ENCODE measurements at regions not wholly inside any gene's neighbourhood (a gene's known extent, or its start where the extent isn't known, plus 50 kb on each side); places are given as distances from the start of the nearest gene placed in this dataset.
A peak's percentile ranks its signal among the peaks of the same experiment; 100 is the strongest.

- H3K27me3 ChIP-seq (ENCODE audit: control insufficient read depth in 2 of 2, insufficient read depth in 2 of 2, low read length in 2 of 2) = peaks cover 37 to 47% of the 10 kb centered on the region in 2 donors
- H3K4me3 Mint-ChIP-seq = peak overlapping the region in 1 of 2 donors; percentile 71
- H2AFZ ChIP-seq (ENCODE audit: insufficient read depth, low read depth, low read length, poor library complexity, severe bottlenecking) = no peak overlapping the region
- H3K4me2 ChIP-seq (replicated peaks; ENCODE audit: extremely low read depth, low read length, poor library complexity, severe bottlenecking) = no peak overlapping the region
- 98% methylated on average over 5 of the region's 6 CpGs for WGBS (ENCODE audit: insufficient coverage)
- H3K27ac ChIP-seq (ENCODE audit: low read depth in 1 of 2, low read length in 2 of 2) = no peak overlapping the region
- H3K36me3 ChIP-seq (replicated peaks in 1 of 2; ENCODE audit: control insufficient read depth in 1 of 2, insufficient read depth in 2 of 2, low read length in 2 of 2) = no peaks in the 10 kb centered on the region
- DNase-seq = no peak
- H3K4me3 ChIP-seq (replicated peaks in 1 of 3; ENCODE audit: low read depth in 2 of 3, low read length in 3 of 3) = no peak overlapping the region
- no peaks in the 10 kb centered on the region for H3K79me2 ChIP-seq (ENCODE audit: insufficient read depth, low read length)
- no peak overlapping the region for H3K9ac ChIP-seq (ENCODE audit: insufficient read depth, low read length, poor library complexity, severe bottlenecking)
- TF ChIP-seq CTCF (IDR thresholded peaks at IDR 0.05) = no peak
- intact Hi-C loops (cut with micrococcal nuclease) = no loop called here
- H3K9me3 ChIP-seq (replicated peaks in 1 of 2; ENCODE audit: control insufficient read depth in 1 of 2, insufficient read depth in 1 of 2, low read length in 2 of 2) = no peaks in the 10 kb centered on the region
- H3K27me3 Mint-ChIP-seq (ENCODE audit: low read depth in 3 of 3) = peaks cover 34 to 48% (median 42%) of the 10 kb centered on the region in 3 donors
- no peaks in the 10 kb centered on the region for H4K20me1 ChIP-seq (ENCODE audit: insufficient read depth, low read length)
- peaks cover 0 to 1% of the 10 kb centered on the region in 2 donors for H3K36me3 Mint-ChIP-seq
- H3K4me1 Mint-ChIP-seq = peaks cover 2% of the 10 kb centered on the region
- no peak overlapping the region for H3K27ac Mint-ChIP-seq
- H3K9me3 Mint-ChIP-seq = peaks cover 0 to 9% (median 0%) of the 10 kb centered on the region in 7 donors
- no peaks in the 10 kb centered on the region for H3K4me1 ChIP-seq (ENCODE audit: control insufficient read depth in 1 of 2, insufficient read depth in 2 of 2, low read length in 2 of 2)
Measured at GRCh38 chr14:101460521-101460920, 100.8 kb upstream of the DIO3 start.

GRCh38 chr14:101460986-101461750 is 100.1 kb upstream of the DIO3 start:
- H3K4me1 ChIP-seq (ENCODE audit: control insufficient read depth in 1 of 2, insufficient read depth in 2 of 2, low read length in 2 of 2) = no peaks in the 10 kb centered on the region
- H3K9ac ChIP-seq (ENCODE audit: insufficient read depth, low read length, poor library complexity, severe bottlenecking) = no peak overlapping the region
- over 99% methylated on average over 9 of the region's 12 CpGs for WGBS (ENCODE audit: insufficient coverage)
- no peak overlapping the region for H3K27ac ChIP-seq (ENCODE audit: low read depth in 1 of 2, low read length in 2 of 2)
- H3K9me3 ChIP-seq (replicated peaks in 1 of 2; ENCODE audit: control insufficient read depth in 1 of 2, insufficient read depth in 1 of 2, low read length in 2 of 2) = no peaks in the 10 kb centered on the region
- H3K4me2 ChIP-seq (replicated peaks; ENCODE audit: extremely low read depth, low read length, poor library complexity, severe bottlenecking) = no peak overlapping the region
- no peaks in the 10 kb centered on the region for H4K20me1 ChIP-seq (ENCODE audit: insufficient read depth, low read length)
- Mint-ChIP-seq H3K36me3 (peaks cover 0 to 1% of the 10 kb centered on the region in 2 donors), H3K4me1 (peaks cover 2% of the 10 kb centered on the region), H3K9me3 (peaks cover 0 to 9% (median 0%) of the 10 kb centered on the region in 7 donors), H3K4me3 (peak overlapping the region in 1 of 2 donors; percentile 71), H3K27me3 (ENCODE audit: low read depth in 3 of 3) (peaks cover 27 to 42% (median 36%) of the 10 kb centered on the region in 3 donors), H3K27ac (no peak overlapping the region)
- no peak for TF ChIP-seq CTCF (IDR thresholded peaks at IDR 0.05)
- H2AFZ ChIP-seq (ENCODE audit: insufficient read depth, low read depth, low read length, poor library complexity, severe bottlenecking) = no peak overlapping the region
- no peaks in the 10 kb centered on the region for H3K36me3 ChIP-seq (replicated peaks in 1 of 2; ENCODE audit: control insufficient read depth in 1 of 2, insufficient read depth in 2 of 2, low read length in 2 of 2)
- peaks cover 32 to 41% of the 10 kb centered on the region in 2 donors for H3K27me3 ChIP-seq (ENCODE audit: control insufficient read depth in 2 of 2, insufficient read depth in 2 of 2, low read length in 2 of 2)
- intact Hi-C loops (cut with micrococcal nuclease) = no loop called here
- H3K4me3 ChIP-seq (replicated peaks in 1 of 3; ENCODE audit: low read depth in 2 of 3, low read length in 3 of 3) = no peak overlapping the region
- DNase-seq = no peak
- no peaks in the 10 kb centered on the region for H3K79me2 ChIP-seq (ENCODE audit: insufficient read depth, low read length)

Measured in CD14-positive monocyte (primary cell).